ENCODE measurements at regions not wholly inside any gene's neighbourhood (a gene's known extent, or its start where the extent isn't known, plus 50 kb on each side); places are given as distances from the start of the nearest gene placed in this dataset.

DNA sequence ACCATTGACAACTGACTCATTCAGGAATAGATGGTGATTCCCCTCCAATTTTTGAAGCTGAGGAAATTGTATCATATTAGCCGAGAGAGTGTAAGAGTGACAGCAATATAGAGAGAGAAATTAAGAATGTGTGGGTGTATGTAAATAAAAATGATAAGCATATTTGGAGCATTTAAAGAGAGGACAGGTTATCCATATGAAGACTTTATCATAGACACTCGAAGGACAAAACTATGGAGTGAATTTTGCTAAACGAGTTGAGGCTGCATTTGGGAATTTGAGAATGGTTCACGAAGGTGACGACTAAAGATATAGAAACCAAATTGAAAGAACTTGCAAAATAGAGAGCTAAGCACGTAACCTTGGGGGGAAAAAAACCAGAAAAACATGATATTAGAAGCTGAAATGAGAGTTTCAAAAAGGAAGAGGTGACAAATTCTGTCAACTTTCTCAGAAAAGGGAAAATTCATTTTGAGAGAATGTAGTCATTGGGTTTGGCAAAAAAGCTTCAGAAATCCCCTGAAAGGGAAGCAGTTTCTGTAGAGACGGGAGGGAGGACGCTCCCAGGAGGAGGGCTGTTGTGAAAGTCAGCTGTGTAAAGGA is 129.7 kb downstream of the KCNJ2 start:
- no peak for DNase-seq
- peaks cover 0 to 6% (median 0%) of the 10 kb centered on the region in 11 donors for H3K9me3 ChIP-seq
- no peaks in the 10 kb centered on the region for H3K27me3 ChIP-seq
- TF ChIP-seq, protein P1, sequence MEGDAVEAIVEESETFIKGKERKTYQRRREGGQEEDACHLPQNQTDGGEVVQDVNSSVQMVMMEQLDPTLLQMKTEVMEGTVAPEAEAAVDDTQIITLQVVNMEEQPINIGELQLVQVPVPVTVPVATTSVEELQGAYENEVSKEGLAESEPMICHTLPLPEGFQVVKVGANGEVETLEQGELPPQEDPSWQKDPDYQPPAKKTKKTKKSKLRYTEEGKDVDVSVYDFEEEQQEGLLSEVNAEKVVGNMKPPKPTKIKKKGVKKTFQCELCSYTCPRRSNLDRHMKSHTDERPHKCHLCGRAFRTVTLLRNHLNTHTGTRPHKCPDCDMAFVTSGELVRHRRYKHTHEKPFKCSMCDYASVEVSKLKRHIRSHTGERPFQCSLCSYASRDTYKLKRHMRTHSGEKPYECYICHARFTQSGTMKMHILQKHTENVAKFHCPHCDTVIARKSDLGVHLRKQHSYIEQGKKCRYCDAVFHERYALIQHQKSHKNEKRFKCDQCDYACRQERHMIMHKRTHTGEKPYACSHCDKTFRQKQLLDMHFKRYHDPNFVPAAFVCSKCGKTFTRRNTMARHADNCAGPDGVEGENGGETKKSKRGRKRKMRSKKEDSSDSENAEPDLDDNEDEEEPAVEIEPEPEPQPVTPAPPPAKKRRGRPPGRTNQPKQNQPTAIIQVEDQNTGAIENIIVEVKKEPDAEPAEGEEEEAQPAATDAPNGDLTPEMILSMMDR (IDR thresholded peaks at IDR 0.05) = no peak
- peak overlapping the region in 1 of 10 donors; percentile 45 for H3K27ac ChIP-seq
- WGBS, 2 donors = 73 to 74% methylated on average over 8 of the region's 8 CpGs
- H3K36me3 ChIP-seq = no peaks in the 10 kb centered on the region
- ATAC-seq = no peak
- peaks cover 0 to 18% (median 0%) of the 10 kb centered on the region in 9 donors for H3K4me1 ChIP-seq
- no peak overlapping the region for H3K4me3 ChIP-seq
- intact Hi-C loops (cut with DNase I) = loop anchor here in 1 of 10 donors (5.0 kb wide), 1 partner anchor 122 kb away; no protein-coding TSS in a partner anchor

DNA sequence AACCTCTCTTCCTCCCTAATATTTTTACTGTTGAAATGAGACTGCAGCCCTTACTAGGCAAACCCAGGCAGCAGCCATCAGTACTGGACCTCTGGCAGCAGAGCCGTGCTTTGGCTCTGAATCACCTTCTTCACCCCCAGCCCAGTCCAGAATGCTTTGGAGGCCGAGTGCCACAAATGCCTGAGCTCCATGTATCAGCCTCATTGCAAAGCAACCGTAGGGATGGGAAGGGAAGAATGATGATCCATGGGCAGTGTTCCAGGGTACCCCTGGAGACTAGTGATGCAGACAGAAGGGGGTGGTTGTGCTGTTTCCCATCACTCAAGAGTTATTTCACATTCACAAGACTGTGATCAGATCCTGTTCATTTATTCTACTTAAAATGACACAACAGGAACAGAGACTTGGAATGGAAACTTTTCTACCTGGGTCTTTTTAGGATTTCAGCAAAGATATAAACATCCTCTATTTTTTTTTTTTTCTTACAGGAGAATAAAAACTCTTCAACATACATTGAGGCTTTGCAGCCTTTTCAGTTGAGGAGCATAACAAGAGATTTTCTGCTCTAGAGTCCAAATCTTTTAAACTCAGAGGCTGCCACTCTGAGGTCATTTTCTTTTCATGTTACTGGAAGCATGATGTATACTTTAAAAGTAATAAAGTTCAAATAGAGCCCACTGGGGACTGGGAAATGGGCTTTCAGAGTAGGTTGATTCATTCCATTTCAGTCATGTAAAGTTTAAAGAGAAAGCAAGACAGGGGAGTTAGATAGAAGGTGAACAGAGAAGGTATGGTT is 138.3 kb downstream of the KCNJ2 start:
- 35 to 51% methylated on average over 3 of the region's 3 CpGs for WGBS, 2 donors
- no peaks in the 10 kb centered on the region for H3K36me3 ChIP-seq
- no peak overlapping the region for H3K27ac ChIP-seq
- H3K4me1 ChIP-seq = peaks cover 0 to 28% (median 0%) of the 10 kb centered on the region in 9 donors
- DNase-seq (no peak), ATAC-seq (peak in 5 of 8 donors; percentile 47 to 85 (median 70))
- no peaks in the 10 kb centered on the region for H3K27me3 ChIP-seq
- intact Hi-C loops (cut with DNase I) = loop anchor here in 1 of 10 donors (10.0 kb wide), 1 partner anchor 133 kb away; no protein-coding TSS in a partner anchor
- no peak overlapping the region for H3K4me3 ChIP-seq
- TF ChIP-seq, protein P1 (IDR thresholded peaks at IDR 0.05) = no peak
- peaks cover 0 to 3% (median 0%) of the 10 kb centered on the region in 11 donors for H3K9me3 ChIP-seq

DNA sequence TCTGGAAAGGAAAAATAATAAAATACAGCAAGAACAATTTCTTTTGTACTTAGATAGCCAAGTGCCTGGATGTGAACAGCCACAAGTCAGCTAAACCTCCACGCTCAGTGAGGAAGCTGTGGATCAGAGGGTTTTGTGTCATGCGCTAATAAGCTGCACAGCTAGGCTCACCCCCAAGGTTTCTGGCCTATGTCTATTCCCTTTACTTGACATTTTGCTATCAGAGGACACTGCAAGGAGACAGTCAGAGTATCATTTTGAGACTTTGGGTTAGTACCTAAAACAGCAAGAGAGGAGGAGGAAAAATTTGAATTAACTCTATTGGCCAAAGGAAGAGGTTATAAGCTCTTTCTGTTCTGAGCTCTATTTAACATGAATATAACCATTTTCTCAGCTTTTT is 139.3 kb downstream of the KCNJ2 start:
- ATAC-seq (no peak), DNase-seq (no peak)
- peaks cover 0 to 3% (median 0%) of the 10 kb centered on the region in 11 donors for H3K9me3 ChIP-seq
- peaks cover 0 to 28% (median 0%) of the 10 kb centered on the region in 9 donors for H3K4me1 ChIP-seq
- WGBS, 2 donors = 70 to 85% methylated on average over 2 of the region's 2 CpGs
- H3K27me3 ChIP-seq = no peaks in the 10 kb centered on the region
- H3K36me3 ChIP-seq = no peaks in the 10 kb centered on the region
- H3K4me3 ChIP-seq = no peak overlapping the region
- TF ChIP-seq, protein P1 (IDR thresholded peaks at IDR 0.05) = no peak
- H3K27ac ChIP-seq = peak overlapping the region in 3 of 10 donors; percentile 18 to 72 (median 21)
- intact Hi-C loops (cut with DNase I) = loop anchor here in 1 of 10 donors (10.0 kb wide), 1 partner anchor 134 kb away; no protein-coding TSS in a partner anchor

DNA sequence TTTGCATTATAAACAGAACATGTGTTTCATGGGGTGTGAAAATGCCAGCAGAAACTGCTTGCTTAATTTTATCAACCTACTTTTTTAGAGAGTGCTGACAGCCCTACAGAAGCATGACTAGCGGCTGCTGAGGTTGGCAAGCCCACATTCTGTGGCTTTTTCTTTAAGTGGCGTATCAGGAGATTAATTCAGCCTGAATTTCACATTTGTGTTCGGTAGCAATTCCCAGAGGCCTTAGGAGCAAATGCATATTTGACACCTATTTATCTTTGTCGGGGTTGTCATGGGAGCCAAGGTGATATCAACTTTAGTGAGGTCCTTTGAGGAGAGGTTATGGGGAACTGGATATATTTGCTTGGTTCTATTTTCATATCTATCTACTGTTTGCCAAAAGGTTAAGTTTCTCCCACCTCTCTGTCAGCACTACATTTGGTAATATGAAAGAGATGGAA is 140.9 kb downstream of the KCNJ2 start:
- intact Hi-C loops (cut with DNase I) = loop anchor here in 5 of 10 donors (5.0 to 10.0 kb wide), 4 partner anchors 135 to 245 kb away; partner anchors contain the start of gene KCNJ2 (in 1 of the 5)
- H3K36me3 ChIP-seq = no peaks in the 10 kb centered on the region
- ATAC-seq (peak; percentile 54 to 95 (median 84)), DNase-seq (peak in 1 of 2 donors; percentile 24)
- 23 to 51% methylated on average over 4 of the region's 4 CpGs for WGBS, 2 donors
- peaks cover 0 to 3% (median 0%) of the 10 kb centered on the region in 11 donors for H3K9me3 ChIP-seq
- no peak overlapping the region for H3K4me3 ChIP-seq
- H3K27me3 ChIP-seq = no peaks in the 10 kb centered on the region
- H3K4me1 ChIP-seq = peaks cover 0 to 28% (median 0%) of the 10 kb centered on the region in 9 donors
- TF ChIP-seq, protein P1 (IDR thresholded peaks at IDR 0.05) = no peak
- peak overlapping the region in 6 of 10 donors; percentile 42 to 77 (median 64) for H3K27ac ChIP-seq
